ENCODE measurements at regions not wholly inside any gene's neighbourhood (a gene's known extent, or its start where the extent isn't known, plus 50 kb on each side); places are given as distances from the start of the nearest gene placed in this dataset.

GRCh38 chr5:156019130-156019529 is 307.8 kb upstream of the SGCD start:
- no peaks in the 10 kb centered on the region for H3K9me3 Mint-ChIP-seq
- H3K4me1 Mint-ChIP-seq (ENCODE audit: low read depth): no peaks in the 10 kb centered on the region
- no peak for TF ChIP-seq CTCF (IDR thresholded peaks at IDR 0.05)
- intact Hi-C loops (cut with micrococcal nuclease): no loop called here
- POLR2A ChIA-PET: no interaction called here
- peaks cover 5% of the 10 kb centered on the region for H3K27me3 Mint-ChIP-seq
- ATAC-seq (no peak), DNase-seq (no peak)
- CTCF ChIA-PET: no interaction called here
- H3K36me3 Mint-ChIP-seq (ENCODE audit: low read depth): no peaks in the 10 kb centered on the region
- H3K27ac Mint-ChIP-seq: no peak overlapping the region
- no peak overlapping the region for H3K4me3 Mint-ChIP-seq

DNA sequence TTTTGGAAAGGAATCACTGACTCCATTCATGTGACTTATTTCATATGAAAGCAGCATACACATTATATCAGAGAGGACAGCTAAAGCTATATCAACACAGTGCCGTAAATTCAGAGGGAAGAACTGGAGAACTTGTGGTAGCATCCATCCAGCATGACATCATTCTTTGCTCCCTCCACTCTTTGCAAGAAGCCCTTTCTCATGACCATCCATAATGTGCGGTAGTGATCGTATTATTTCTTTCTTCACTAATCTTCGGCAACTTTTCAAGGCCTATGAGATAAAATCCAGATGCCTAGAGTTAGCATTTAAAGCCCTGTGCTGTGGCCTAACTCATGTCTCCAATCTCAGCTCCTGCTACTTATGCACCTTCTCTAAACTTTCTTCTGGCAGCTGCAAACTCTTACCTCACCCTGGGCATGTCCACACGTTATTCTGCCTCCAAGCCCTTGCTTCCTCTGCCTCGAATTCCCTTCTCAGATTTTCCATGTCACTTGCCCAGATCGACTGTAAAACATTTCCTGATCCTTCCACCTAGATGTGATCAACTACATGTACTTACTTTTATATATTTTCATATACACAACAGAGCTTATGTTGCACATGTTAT is 307.3 kb upstream of the SGCD start:
- Mint-ChIP-seq H3K36me3 (ENCODE audit: low read depth) (no peaks in the 10 kb centered on the region), H3K27ac (no peak overlapping the region), H3K27me3 (peaks cover 5% of the 10 kb centered on the region), H3K9me3 (no peaks in the 10 kb centered on the region), H3K4me1 (ENCODE audit: low read depth) (no peaks in the 10 kb centered on the region), H3K4me3 (no peak overlapping the region)
- POLR2A ChIA-PET: no interaction called here
- ATAC-seq (no peak), DNase-seq (no peak)
- TF ChIP-seq CTCF (IDR thresholded peaks at IDR 0.05): no peak
- intact Hi-C loops (cut with micrococcal nuclease): no loop called here
- CTCF ChIA-PET: no interaction called here

- H3K9me3 Mint-ChIP-seq: no peaks in the 10 kb centered on the region
- CTCF ChIA-PET: no interaction called here
- H3K4me3 Mint-ChIP-seq: no peak overlapping the region
- POLR2A ChIA-PET: no interaction called here
- H3K36me3 Mint-ChIP-seq (ENCODE audit: low read depth): no peaks in the 10 kb centered on the region
- no peak for TF ChIP-seq CTCF (IDR thresholded peaks at IDR 0.05)
- intact Hi-C loops (cut with micrococcal nuclease): no loop called here
- peaks cover 5% of the 10 kb centered on the region for H3K27me3 Mint-ChIP-seq
- DNase-seq (no peak), ATAC-seq (no peak)
- H3K4me1 Mint-ChIP-seq (ENCODE audit: low read depth): no peaks in the 10 kb centered on the region
- H3K27ac Mint-ChIP-seq: no peak overlapping the region
Measured at GRCh38 chr5:156020647-156021046, 306.3 kb upstream of the SGCD start.

DNA sequence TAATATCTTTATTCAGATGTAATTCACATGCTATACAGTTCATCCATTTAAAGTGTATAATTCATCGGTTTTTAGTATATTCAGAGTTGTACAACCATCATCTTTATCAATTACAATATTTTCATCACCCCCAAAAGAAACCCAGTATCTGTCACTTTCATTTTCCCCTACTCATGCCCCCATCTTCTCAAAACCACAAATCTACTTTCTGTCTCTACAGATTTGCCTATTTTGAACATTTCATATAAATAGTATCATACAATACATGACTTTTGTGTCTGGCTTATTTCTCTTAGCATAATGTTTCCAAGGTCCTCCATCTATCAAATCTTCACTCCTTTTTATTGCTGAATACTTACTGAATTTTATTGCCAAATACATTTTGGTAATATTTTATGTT is 305.1 kb upstream of the SGCD start:
- Mint-ChIP-seq H3K27ac (no peak overlapping the region), H3K9me3 (no peaks in the 10 kb centered on the region), H3K4me1 (ENCODE audit: low read depth) (no peaks in the 10 kb centered on the region), H3K4me3 (no peak overlapping the region), H3K27me3 (peaks cover 5% of the 10 kb centered on the region), H3K36me3 (ENCODE audit: low read depth) (no peaks in the 10 kb centered on the region)
- POLR2A ChIA-PET: no interaction called here
- CTCF ChIA-PET: interaction anchor here (0.9 kb wide), 1 partner anchor 16 kb away, joined by 3 read pairs; no protein-coding TSS in a partner anchor
- no peak for TF ChIP-seq CTCF (IDR thresholded peaks at IDR 0.05)
- DNase-seq (no peak), ATAC-seq (no peak)
- intact Hi-C loops (cut with micrococcal nuclease): no loop called here

- no peak overlapping the region for H3K27ac Mint-ChIP-seq
- DNase-seq (no peak), ATAC-seq (no peak)
- ChIA-PET CTCF (no interaction called here), POLR2A (no interaction called here)
- H3K9me3 Mint-ChIP-seq: no peaks in the 10 kb centered on the region
- H3K36me3 Mint-ChIP-seq (ENCODE audit: low read depth): no peaks in the 10 kb centered on the region
- intact Hi-C loops (cut with micrococcal nuclease): no loop called here
- no peaks in the 10 kb centered on the region for H3K4me1 Mint-ChIP-seq (ENCODE audit: low read depth)
- H3K27me3 Mint-ChIP-seq: peaks cover 2% of the 10 kb centered on the region
- TF ChIP-seq CTCF (IDR thresholded peaks at IDR 0.05): no peak
- H3K4me3 Mint-ChIP-seq: no peak overlapping the region
Measured at GRCh38 chr5:156025656-156026055, 301.3 kb upstream of the SGCD start.

Measured in activated CD8-positive, alpha-beta T cell treated with anti-CD3 and anti-CD28 coated beads for 36 hours (primary cell).